ENCODE measurements at regions not wholly inside any gene's neighbourhood (a gene's known extent, or its start where the extent isn't known, plus 50 kb on each side); places are given as distances from the start of the nearest gene placed in this dataset.

GRCh38 chr2:129887688-129888266 is 91.7 kb upstream of the RAB6C start:
- H3K79me2 ChIP-seq (ENCODE audit: insufficient read depth, low read length), result no peaks in the 10 kb centered on the region
- H2AFZ ChIP-seq (ENCODE audit: low read depth, low read length, severe bottlenecking), result no peak overlapping the region
- no peak overlapping the region for H3K4me3 ChIP-seq (ENCODE audit: insufficient read depth, low read length, poor library complexity, severe bottlenecking)
- no peaks in the 10 kb centered on the region for H4K20me1 ChIP-seq (ENCODE audit: low read depth, low read length)
- no peaks in the 10 kb centered on the region for H3K9me2 ChIP-seq (replicated peaks; ENCODE audit: insufficient read depth, low read length)
- no peaks in the 10 kb centered on the region for H3K27me3 ChIP-seq (ENCODE audit: low read length)
- no peaks in the 10 kb centered on the region for H3K9me3 ChIP-seq (ENCODE audit: insufficient read depth, low read length)
- no peak overlapping the region for H3K4me2 ChIP-seq (ENCODE audit: low read depth, low read length, poor library complexity, severe bottlenecking)
- H3F3A ChIP-seq (ENCODE audit: insufficient read depth), result no peaks in the 10 kb centered on the region
- no peak overlapping the region for H3K9ac ChIP-seq (ENCODE audit: low read length)
- TF ChIP-seq EZH2phosphoT487 (conservative IDR thresholded peaks at IDR 0.05; ENCODE audit: low read length), result no peak
- TF ChIP-seq CTCF (IDR thresholded peaks at IDR 0.05; ENCODE audit: insufficient read depth, low read length, poor library complexity, severe bottlenecking), result no peak
- H3K36me3 ChIP-seq (ENCODE audit: low read length), result no peaks in the 10 kb centered on the region
- H3K27ac ChIP-seq (ENCODE audit: low read depth, low read length), result no peak overlapping the region

GRCh38 chr2:129888461-129888860 is 91.0 kb upstream of the RAB6C start:
- TF ChIP-seq CTCF (IDR thresholded peaks at IDR 0.05; ENCODE audit: insufficient read depth, low read length, poor library complexity, severe bottlenecking) (no peak), EZH2phosphoT487 (conservative IDR thresholded peaks at IDR 0.05; ENCODE audit: low read length) (no peak)
- H3K9ac ChIP-seq (ENCODE audit: low read length), result no peak overlapping the region

GRCh38 chr2:129888896-129889295 is 90.6 kb upstream of the RAB6C start:
- Histone ChIP-seq H3K27ac (ENCODE audit: low read depth, low read length) (no peak overlapping the region), H3K79me2 (ENCODE audit: insufficient read depth, low read length) (no peaks in the 10 kb centered on the region), H3K9ac (ENCODE audit: low read length) (no peak overlapping the region), H3K9me3 (ENCODE audit: insufficient read depth, low read length) (no peaks in the 10 kb centered on the region), H3F3A (ENCODE audit: insufficient read depth) (no peaks in the 10 kb centered on the region), H4K20me1 (ENCODE audit: low read depth, low read length) (no peaks in the 10 kb centered on the region), H3K9me2 (replicated peaks; ENCODE audit: insufficient read depth, low read length) (no peaks in the 10 kb centered on the region), H3K4me3 (ENCODE audit: insufficient read depth, low read length, poor library complexity, severe bottlenecking) (no peak overlapping the region), H3K36me3 (ENCODE audit: low read length) (no peaks in the 10 kb centered on the region), H3K4me2 (ENCODE audit: low read depth, low read length, poor library complexity, severe bottlenecking) (no peak overlapping the region), H3K27me3 (ENCODE audit: low read length) (no peaks in the 10 kb centered on the region), H2AFZ (ENCODE audit: low read depth, low read length, severe bottlenecking) (no peak overlapping the region)
- TF ChIP-seq CTCF (IDR thresholded peaks at IDR 0.05; ENCODE audit: insufficient read depth, low read length, poor library complexity, severe bottlenecking), result no peak
- no peak for TF ChIP-seq EZH2phosphoT487 (conservative IDR thresholded peaks at IDR 0.05; ENCODE audit: low read length)

More at GRCh38 chr2:129888461-129888860, 91.0 kb upstream of the RAB6C start:
- Histone ChIP-seq H2AFZ (ENCODE audit: low read depth, low read length, severe bottlenecking) (no peak overlapping the region), H3K36me3 (ENCODE audit: low read length) (no peaks in the 10 kb centered on the region), H3K4me2 (ENCODE audit: low read depth, low read length, poor library complexity, severe bottlenecking) (no peak overlapping the region), H3K79me2 (ENCODE audit: insufficient read depth, low read length) (no peaks in the 10 kb centered on the region), H3K9me3 (ENCODE audit: insufficient read depth, low read length) (no peaks in the 10 kb centered on the region), H3K9me2 (replicated peaks; ENCODE audit: insufficient read depth, low read length) (no peaks in the 10 kb centered on the region), H3K27me3 (ENCODE audit: low read length) (no peaks in the 10 kb centered on the region), H4K20me1 (ENCODE audit: low read depth, low read length) (no peaks in the 10 kb centered on the region), H3K27ac (ENCODE audit: low read depth, low read length) (no peak overlapping the region), H3F3A (ENCODE audit: insufficient read depth) (no peaks in the 10 kb centered on the region), H3K4me3 (ENCODE audit: insufficient read depth, low read length, poor library complexity, severe bottlenecking) (no peak overlapping the region)
